ENCODE measurements at regions not wholly inside any gene's neighbourhood (a gene's known extent, or its start where the extent isn't known, plus 50 kb on each side); places are given as distances from the start of the nearest gene placed in this dataset.

DNA sequence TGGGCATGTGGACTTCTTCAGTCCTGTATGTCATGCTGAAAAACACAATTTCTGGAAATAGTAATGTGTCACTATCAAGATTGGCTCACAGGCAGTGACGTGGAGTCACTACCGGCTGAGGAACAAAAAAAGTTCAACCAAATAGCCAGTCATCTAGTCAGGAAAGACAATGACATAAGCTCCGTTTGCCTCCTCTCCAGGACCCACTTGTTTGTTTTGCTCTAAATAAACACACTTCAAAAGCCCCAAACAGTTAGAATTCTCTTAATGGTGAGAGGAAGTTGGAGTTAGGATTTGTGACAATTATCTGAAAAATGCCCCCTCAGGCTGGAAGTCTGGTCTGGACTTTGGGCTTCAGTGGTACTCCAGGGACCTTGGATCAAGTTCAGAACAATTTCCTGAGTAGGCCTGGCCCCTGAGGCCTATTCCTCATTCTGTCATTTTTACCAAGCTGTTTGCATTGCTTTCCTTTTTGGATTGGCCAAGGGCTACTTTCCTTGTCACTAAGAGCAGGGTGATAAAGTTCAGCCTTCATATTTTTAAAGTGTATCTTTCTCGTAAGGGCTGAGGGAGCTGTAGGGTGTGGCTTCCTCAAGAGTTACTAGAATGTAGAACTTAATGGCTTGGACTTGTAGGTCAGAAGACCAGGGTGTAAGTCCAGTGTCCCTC, 98.9 kb downstream of the EOMES start (continued):
- TF ChIP-seq, protein P1, sequence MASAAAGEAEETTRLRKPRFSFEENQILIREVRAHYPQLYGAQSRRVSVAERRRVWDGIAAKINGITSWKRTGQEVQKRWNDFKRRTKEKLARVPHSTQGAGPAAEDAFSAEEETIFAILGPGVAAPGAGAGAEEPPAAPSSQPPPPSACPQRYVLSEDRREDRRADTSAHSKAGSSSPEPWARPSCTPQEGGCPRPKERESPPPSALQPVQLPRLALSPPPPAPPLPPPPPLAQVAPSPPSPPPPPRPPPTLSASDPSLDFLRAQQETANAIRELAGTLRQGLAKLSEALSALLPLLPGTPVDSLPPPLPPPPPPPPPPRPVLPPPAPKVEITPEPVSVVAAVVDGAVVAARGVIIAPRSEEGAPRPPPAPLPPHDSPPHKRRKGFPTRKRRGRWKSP (CRISPR knock-in tag; IDR thresholded peaks at IDR 0.05): no peak
- TF ChIP-seq ATF7-NPFF (CRISPR knock-in tag; IDR thresholded peaks at IDR 0.05; ENCODE audit: low read depth): no peak
- no peak for TF ChIP-seq NR2C2 (CRISPR knock-in tag; IDR thresholded peaks at IDR 0.05; ENCODE audit: borderline replicate concordance)
- TF ChIP-seq, protein P2, sequence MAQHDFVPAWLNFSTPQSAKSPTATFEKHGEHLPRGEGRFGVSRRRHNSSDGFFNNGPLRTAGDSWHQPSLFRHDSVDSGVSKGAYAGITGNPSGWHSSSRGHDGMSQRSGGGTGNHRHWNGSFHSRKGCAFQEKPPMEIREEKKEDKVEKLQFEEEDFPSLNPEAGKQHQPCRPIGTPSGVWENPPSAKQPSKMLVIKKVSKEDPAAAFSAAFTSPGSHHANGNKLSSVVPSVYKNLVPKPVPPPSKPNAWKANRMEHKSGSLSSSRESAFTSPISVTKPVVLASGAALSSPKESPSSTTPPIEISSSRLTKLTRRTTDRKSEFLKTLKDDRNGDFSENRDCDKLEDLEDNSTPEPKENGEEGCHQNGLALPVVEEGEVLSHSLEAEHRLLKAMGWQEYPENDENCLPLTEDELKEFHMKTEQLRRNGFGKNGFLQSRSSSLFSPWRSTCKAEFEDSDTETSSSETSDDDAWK (CRISPR knock-in tag; IDR thresholded peaks at IDR 0.05): no peak
- TF ChIP-seq, protein P3, sequence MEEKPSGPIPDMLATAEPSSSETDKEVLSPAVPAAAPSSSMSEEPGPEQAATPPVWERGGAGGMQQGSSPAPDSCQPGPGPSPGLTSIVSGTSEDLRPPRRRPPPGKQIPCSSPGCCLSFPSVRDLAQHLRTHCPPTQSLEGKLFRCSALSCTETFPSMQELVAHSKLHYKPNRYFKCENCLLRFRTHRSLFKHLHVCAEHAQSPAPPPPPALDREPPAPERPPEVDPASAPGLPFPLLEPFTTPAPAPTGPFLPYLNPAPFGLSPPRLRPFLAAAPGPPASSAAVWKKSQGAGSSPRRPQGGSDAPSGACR (CRISPR knock-in tag; IDR thresholded peaks at IDR 0.05): no peak
- TF ChIP-seq ZNF20 (CRISPR knock-in tag; IDR thresholded peaks at IDR 0.05): no peak
- TF ChIP-seq, protein P4, sequence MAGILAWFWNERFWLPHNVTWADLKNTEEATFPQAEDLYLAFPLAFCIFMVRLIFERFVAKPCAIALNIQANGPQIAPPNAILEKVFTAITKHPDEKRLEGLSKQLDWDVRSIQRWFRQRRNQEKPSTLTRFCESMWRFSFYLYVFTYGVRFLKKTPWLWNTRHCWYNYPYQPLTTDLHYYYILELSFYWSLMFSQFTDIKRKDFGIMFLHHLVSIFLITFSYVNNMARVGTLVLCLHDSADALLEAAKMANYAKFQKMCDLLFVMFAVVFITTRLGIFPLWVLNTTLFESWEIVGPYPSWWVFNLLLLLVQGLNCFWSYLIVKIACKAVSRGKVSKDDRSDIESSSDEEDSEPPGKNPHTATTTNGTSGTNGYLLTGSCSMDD (CRISPR knock-in tag; IDR thresholded peaks at IDR 0.05): no peak
- TF ChIP-seq MXD4 (CRISPR knock-in tag; IDR thresholded peaks at IDR 0.05): peak; percentile 34; the same call in 1 of the 2 replicates
- TF ChIP-seq, protein P5, sequence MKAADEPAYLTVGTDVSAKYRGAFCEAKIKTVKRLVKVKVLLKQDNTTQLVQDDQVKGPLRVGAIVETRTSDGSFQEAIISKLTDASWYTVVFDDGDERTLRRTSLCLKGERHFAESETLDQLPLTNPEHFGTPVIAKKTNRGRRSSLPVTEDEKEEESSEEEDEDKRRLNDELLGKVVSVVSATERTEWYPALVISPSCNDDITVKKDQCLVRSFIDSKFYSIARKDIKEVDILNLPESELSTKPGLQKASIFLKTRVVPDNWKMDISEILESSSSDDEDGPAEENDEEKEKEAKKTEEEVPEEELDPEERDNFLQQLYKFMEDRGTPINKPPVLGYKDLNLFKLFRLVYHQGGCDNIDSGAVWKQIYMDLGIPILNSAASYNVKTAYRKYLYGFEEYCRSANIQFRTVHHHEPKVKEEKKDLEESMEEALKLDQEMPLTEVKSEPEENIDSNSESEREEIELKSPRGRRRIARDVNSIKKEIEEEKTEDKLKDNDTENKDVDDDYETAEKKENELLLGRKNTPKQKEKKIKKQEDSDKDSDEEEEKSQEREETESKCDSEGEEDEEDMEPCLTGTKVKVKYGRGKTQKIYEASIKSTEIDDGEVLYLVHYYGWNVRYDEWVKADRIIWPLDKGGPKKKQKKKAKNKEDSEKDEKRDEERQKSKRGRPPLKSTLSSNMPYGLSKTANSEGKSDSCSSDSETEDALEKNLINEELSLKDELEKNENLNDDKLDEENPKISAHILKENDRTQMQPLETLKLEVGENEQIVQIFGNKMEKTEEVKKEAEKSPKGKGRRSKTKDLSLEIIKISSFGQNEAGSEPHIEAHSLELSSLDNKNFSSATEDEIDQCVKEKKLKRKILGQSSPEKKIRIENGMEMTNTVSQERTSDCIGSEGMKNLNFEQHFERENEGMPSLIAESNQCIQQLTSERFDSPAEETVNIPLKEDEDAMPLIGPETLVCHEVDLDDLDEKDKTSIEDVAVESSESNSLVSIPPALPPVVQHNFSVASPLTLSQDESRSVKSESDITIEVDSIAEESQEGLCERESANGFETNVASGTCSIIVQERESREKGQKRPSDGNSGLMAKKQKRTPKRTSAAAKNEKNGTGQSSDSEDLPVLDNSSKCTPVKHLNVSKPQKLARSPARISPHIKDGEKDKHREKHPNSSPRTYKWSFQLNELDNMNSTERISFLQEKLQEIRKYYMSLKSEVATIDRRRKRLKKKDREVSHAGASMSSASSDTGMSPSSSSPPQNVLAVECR (CRISPR knock-in tag; IDR thresholded peaks at IDR 0.05; ENCODE audit: borderline replicate concordance): no peak
- TF ChIP-seq, protein P6, sequence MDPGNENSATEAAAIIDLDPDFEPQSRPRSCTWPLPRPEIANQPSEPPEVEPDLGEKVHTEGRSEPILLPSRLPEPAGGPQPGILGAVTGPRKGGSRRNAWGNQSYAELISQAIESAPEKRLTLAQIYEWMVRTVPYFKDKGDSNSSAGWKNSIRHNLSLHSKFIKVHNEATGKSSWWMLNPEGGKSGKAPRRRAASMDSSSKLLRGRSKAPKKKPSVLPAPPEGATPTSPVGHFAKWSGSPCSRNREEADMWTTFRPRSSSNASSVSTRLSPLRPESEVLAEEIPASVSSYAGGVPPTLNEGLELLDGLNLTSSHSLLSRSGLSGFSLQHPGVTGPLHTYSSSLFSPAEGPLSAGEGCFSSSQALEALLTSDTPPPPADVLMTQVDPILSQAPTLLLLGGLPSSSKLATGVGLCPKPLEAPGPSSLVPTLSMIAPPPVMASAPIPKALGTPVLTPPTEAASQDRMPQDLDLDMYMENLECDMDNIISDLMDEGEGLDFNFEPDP (CRISPR knock-in tag; conservative IDR thresholded peaks at IDR 0.05): no peak
- TF ChIP-seq CHCHD3 (CRISPR knock-in tag; IDR thresholded peaks at IDR 0.05): no peak
- TF ChIP-seq ZNF350 (CRISPR knock-in tag; IDR thresholded peaks at IDR 0.05; ENCODE audit: borderline replicate concordance, low read depth): no peak
- no peak for TF ChIP-seq TAF1 (CRISPR knock-in tag; IDR thresholded peaks at IDR 0.05)
- TF ChIP-seq ZNF782 (CRISPR knock-in tag; IDR thresholded peaks at IDR 0.05; ENCODE audit: borderline replicate concordance): no peak
- no peak for TF ChIP-seq ZNF468 (CRISPR knock-in tag; IDR thresholded peaks at IDR 0.05)
- TF ChIP-seq TBL1XR1 (IDR thresholded peaks at IDR 0.05; ENCODE audit: borderline replicate concordance, low read length, partially characterized antibody): no peak
- TF ChIP-seq, protein P7, sequence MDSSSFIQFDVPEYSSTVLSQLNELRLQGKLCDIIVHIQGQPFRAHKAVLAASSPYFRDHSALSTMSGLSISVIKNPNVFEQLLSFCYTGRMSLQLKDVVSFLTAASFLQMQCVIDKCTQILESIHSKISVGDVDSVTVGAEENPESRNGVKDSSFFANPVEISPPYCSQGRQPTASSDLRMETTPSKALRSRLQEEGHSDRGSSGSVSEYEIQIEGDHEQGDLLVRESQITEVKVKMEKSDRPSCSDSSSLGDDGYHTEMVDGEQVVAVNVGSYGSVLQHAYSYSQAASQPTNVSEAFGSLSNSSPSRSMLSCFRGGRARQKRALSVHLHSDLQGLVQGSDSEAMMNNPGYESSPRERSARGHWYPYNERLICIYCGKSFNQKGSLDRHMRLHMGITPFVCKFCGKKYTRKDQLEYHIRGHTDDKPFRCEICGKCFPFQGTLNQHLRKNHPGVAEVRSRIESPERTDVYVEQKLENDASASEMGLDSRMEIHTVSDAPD (CRISPR knock-in tag; IDR thresholded peaks at IDR 0.05): no peak
